ENCODE measurements at regions not wholly inside any gene's neighbourhood (a gene's known extent, or its start where the extent isn't known, plus 50 kb on each side); places are given as distances from the start of the nearest gene placed in this dataset.

- no peak for TF ChIP-seq CTCF (IDR thresholded peaks at IDR 0.05)
- no peak for TF ChIP-seq POLR2A (IDR thresholded peaks at IDR 0.05)
- no peak for TF ChIP-seq EP300 (IDR thresholded peaks at IDR 0.05)
Measured at GRCh38 chr1:59081795-59082194, 215.1 kb upstream of the FGGY start.
